GM12878 (cell line): ENCODE measurements at regions not wholly inside any gene's neighbourhood (a gene's known extent, or its start where the extent isn't known, plus 50 kb on each side); places are given as distances from the start of the nearest gene placed in this dataset. TPM values are rescaled to one million over a fixed set of nuclear protein-coding genes. Genes with fewer than 3 reads are reported as not detected.

Experiments
- ATAC-seq: fragments of 200-7000 bp; cut with Tn5 transposase; 3 replicates; pipeline ENCODE4 v1.9.1; 2020; ENCODE audit warnings: mild to moderate bottlenecking, moderate library complexity
- BruUV-seq: library from RNA; stranded (reverse); fragments of 400-500 nt; replicated peaks from 2 replicates; lab custom pipeline; 2021; lab: Mats Ljungman, UMichigan
- CTCF ChIA-PET: fragments of 300-600 bp; sonication (Branson Sonifier 250); formaldehyde crosslinking; extraction: SDS; loops from one replicate; lab custom pipeline; 2021; ENCODE audit warnings: inconsistent platforms; lab: Yijun Ruan, JAX
- POLR2A ChIA-PET: fragments of 350-600 bp; formaldehyde crosslinking; extraction: SDS; loops from one replicate; lab custom pipeline; 2021; ENCODE audit warnings: inconsistent platforms; lab: Charles Lee
- RAD21 ChIA-PET: fragments of 300-600 bp; sonication (Branson Sonifier 250); formaldehyde crosslinking; loops from one replicate; lab custom pipeline; 2023; ENCODE audit warnings: antibody characterized with exemption; ENCODE audit not compliant: unreplicated experiment; lab: Charles Lee
- SMC1A ChIA-PET: fragments of 300-600 bp; sonication (Branson Sonifier 250); formaldehyde crosslinking; loops from one replicate; lab custom pipeline; 2023; ENCODE audit not compliant: unreplicated experiment, uncharacterized antibody; lab: Charles Lee
- DNase-seq: peaks from one replicate; pipeline ENCODE4 v3.0.0-alpha.2; 2011; ENCODE audit warnings: low read depth, low spot score
- FAIRE-seq: peaks from 3 replicates; lab custom pipeline; 2011; peaks lifted over from hg19 to GRCh38; lab: Jason Lieb, UNC
- H2AFZ ChIP-seq: 2 replicates; pipeline ENCODE4 v1.6.0; 2011; ENCODE audit warnings: low read depth, low read length, control low read depth; ENCODE audit not compliant: control insufficient read depth
- H3K27ac ChIP-seq: 2 replicates; pipeline ENCODE4 v1.5.1; 2011; ENCODE audit warnings: control low read depth; ENCODE audit not compliant: control insufficient read depth, insufficient read depth
- H3K27me3 ChIP-seq, 2 experiments: replicated peaks in 1 of 2; 2 replicates each; pipeline versions ENCODE4 v1.6.0 to v1.6.1; 2011; ENCODE audit warnings: low read length in 1 of 2; ENCODE audit not compliant: control insufficient read depth in 2 of 2, insufficient read depth in 2 of 2
- H3K36me3 ChIP-seq, 2 experiments: 2 replicates each; pipeline ENCODE4 v1.5.1; 2011; ENCODE audit warnings: low read length in 1 of 2; ENCODE audit not compliant: control insufficient read depth in 2 of 2, insufficient read depth in 2 of 2
- H3K4me1 ChIP-seq: 2 replicates; pipeline ENCODE4 v1.6.1; 2011; ENCODE audit warnings: mild to moderate bottlenecking, low read length, moderate library complexity, mixed read lengths; ENCODE audit not compliant: control insufficient read depth, insufficient read depth
- H3K4me2 ChIP-seq: 2 replicates; pipeline ENCODE4 v1.6.0; 2011; ENCODE audit warnings: control low read depth; ENCODE audit not compliant: control insufficient read depth, insufficient read depth
- H3K4me3 ChIP-seq: fragments of 200-600 bp; sonication (generic); 2 replicates; pipeline ENCODE4 v1.5.1; 2016
- H3K79me2 ChIP-seq: 2 replicates; pipeline ENCODE4 v1.6.0; 2011; ENCODE audit warnings: low read length; ENCODE audit not compliant: control insufficient read depth, insufficient read depth
- H3K9ac ChIP-seq: 2 replicates; pipeline ENCODE4 v1.8.0; 2011; ENCODE audit warnings: low read length, control low read depth, mixed read lengths; ENCODE audit not compliant: control insufficient read depth, insufficient read depth
- H3K9me3 ChIP-seq: replicated peaks from 3 replicates; pipeline ENCODE4 v1.5.1; 2011; ENCODE audit warnings: mild to moderate bottlenecking, low read length; ENCODE audit not compliant: control insufficient read depth, insufficient read depth
- H4K20me1 ChIP-seq: 2 replicates; pipeline ENCODE4 v1.6.0; 2011; ENCODE audit not compliant: control insufficient read depth, insufficient read depth
- CBX3 ChIP-seq: fragments of 200-600 bp; sonication (generic); IDR thresholded peaks from 2 replicates; pipeline ENCODE4 v1.6.1; 2016; ENCODE audit warnings: low read depth, borderline replicate concordance
- EP300 ChIP-seq, 2 experiments: fragments of 150-350 bp in 1 of 2; IDR thresholded peaks; 2 replicates each; pipeline ENCODE4 v1.6.1; 2011 to 2012; ENCODE audit warnings: low read depth in 2 of 2, low read length in 2 of 2, borderline replicate concordance in 1 of 2, improper control_type of control experiment in 1 of 2, inconsistent platforms in 1 of 2; ENCODE audit not compliant: control insufficient read depth in 1 of 2
- ETV6 ChIP-seq, 2 experiments: fragments of 450-650 bp in 1 of 2; IDR thresholded peaks in 1 of 2; conservative IDR thresholded peaks in 1 of 2; 2 replicates each; pipeline ENCODE4 v1.6.1; 2014; ENCODE audit warnings: antibody characterized with exemption in 1 of 2, borderline replicate concordance in 1 of 2, low read depth in 1 of 2, mild to moderate bottlenecking in 1 of 2, moderate library complexity in 1 of 2
- JUNB ChIP-seq: IDR thresholded peaks from 2 replicates; pipeline ENCODE4 v1.6.1; 2016; ENCODE audit warnings: antibody characterized with exemption, mild to moderate bottlenecking
- NBN ChIP-seq: fragments of 450-650 bp; IDR thresholded peaks from 2 replicates; pipeline ENCODE4 v1.6.1; 2016
- TCF12 ChIP-seq: IDR thresholded peaks from 2 replicates; pipeline ENCODE4 v1.6.1; 2011; ENCODE audit warnings: low read depth, mild to moderate bottlenecking, low read length
- ZNF622 ChIP-seq: fragments of 450-650 bp; IDR thresholded peaks from 2 replicates; pipeline ENCODE4 v1.6.1; 2017; ENCODE audit warnings: mild to moderate bottlenecking, inconsistent platforms
- WGBS: methylation state at CpG from one replicate; pipeline ENCODE4 v1.1.6; 2016; ENCODE audit warnings: low lambda C conversion rate; ENCODE audit not compliant: insufficient replicate concordance, insufficient coverage; ENCODE audit errors: missing lambda C conversion rate; 5-methylcytosine and 5-hydroxymethylcytosine counted together
- in situ Hi-C: fragments of 300-500 bp; cut with MboI; formaldehyde crosslinking; loops from 9 replicates; pipeline ENCODE4 v1.14.3; 2018; ENCODE audit warnings: mixed read lengths
- intact Hi-C: fragments of 100-400 bp; cut with micrococcal nuclease; formaldehyde crosslinking; loops from one replicate; pipeline ENCODE4 v1.14.2; 2022; ENCODE audit not compliant: unreplicated experiment
- small RNA-seq: library from RNA; depleted of rRNA; stranded (forward); fragments of <200 nt; gene quantifications from one replicate; pipeline ENCODE3, GENCODE V24; 2014

DNA sequence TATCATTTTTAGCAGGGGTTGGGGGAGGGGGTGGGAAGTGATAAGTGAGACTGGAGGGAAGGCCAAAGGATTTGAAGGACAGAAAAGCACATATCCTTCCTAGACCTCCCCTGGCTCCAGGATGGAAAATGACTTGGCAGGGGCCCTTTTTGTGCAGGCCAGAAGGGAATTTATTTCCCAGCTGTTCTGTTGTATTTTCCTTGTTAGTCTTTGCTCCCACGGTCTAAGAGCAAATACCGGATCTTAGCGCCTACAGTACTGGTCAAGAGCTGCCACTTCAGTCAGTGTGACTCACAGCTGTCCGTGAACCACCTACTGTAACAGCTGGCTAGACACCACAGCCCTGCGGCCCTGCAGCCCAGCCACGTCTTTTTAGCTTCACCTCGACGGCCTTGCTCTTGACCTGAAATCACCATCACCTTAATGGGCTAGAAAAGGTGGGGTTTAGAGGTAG is 51.0 kb upstream of the ERRFI1 start:
- SMC1A ChIA-PET, result no interaction called here
- POLR2A ChIA-PET, result interaction anchor here (1.1 kb wide), 1 partner anchor 8 kb away, joined by 3 read pairs; no protein-coding TSS in a partner anchor
- intact Hi-C loops, result no loop called here
- Histone ChIP-seq H3K4me2 (no peak overlapping the region), H3K9me3 (no peaks in the 10 kb centered on the region)
- no TSS peak for BruUV-seq
- peak; percentile 21; the same call in 1 of the 2 replicates for TF ChIP-seq TCF12
- TF ChIP-seq ZNF622, result no peak
- TF ChIP-seq, all 136 proteins: peak for 1
- CTCF ChIA-PET, result no interaction called here
- H3K4me3 ChIP-seq, result no peak overlapping the region
- H3K27me3 ChIP-seq, result no peaks in the 10 kb centered on the region
- in situ Hi-C loops, result no loop called here
- H3K9ac ChIP-seq, result no peak overlapping the region
- H2AFZ ChIP-seq, result no peak overlapping the region
- WGBS, result 60% methylated on average over 8 of the region's 8 CpGs
- no peaks in the 10 kb centered on the region for H3K4me1 ChIP-seq
- no peaks in the 10 kb centered on the region for H3K36me3 ChIP-seq
- no peak for FAIRE-seq
- RAD21 ChIA-PET, result no interaction called here
- no peaks in the 10 kb centered on the region for H3K79me2 ChIP-seq
- H3K27ac ChIP-seq, result no peak overlapping the region
- peak; percentile 49; the same call in 2 of the 3 replicates for ATAC-seq
- DNase-seq, result no peak
- no peaks in the 10 kb centered on the region for H4K20me1 ChIP-seq

DNA sequence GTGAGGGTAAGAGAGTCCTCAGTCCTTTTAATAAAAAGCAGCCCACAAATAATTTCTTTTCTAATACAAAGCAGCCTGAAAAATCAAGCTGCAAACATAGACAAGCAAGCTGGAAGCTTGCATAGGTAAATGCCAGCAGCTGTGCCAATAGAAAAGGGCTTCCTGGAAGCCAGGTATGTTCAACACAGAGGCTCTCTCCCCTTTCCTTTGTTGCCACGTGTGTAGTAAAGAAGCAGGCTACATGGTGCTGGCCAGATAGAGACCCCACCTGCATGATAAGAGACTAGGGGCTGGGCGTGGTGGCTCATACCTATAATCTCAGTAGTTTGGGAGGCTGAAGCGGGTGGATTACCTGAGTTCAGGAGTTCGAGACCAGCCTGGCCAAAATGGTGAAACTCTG is 50.1 kb upstream of the ERRFI1 start:
- H3K79me2 ChIP-seq, result no peaks in the 10 kb centered on the region
- no peaks in the 10 kb centered on the region for H4K20me1 ChIP-seq
- no peak overlapping the region for H3K4me2 ChIP-seq
- ATAC-seq (no peak), DNase-seq (no peak), FAIRE-seq (no peak)
- H3K27me3 ChIP-seq, result no peaks in the 10 kb centered on the region
- H3K27ac ChIP-seq, result no peak overlapping the region
- RAD21 ChIA-PET, result no interaction called here
- SMC1A ChIA-PET, result no interaction called here
- no peaks in the 10 kb centered on the region for H3K4me1 ChIP-seq
- 0% methylated on average over 4 of the region's 4 CpGs for WGBS
- no peak overlapping the region for H3K4me3 ChIP-seq
- intact Hi-C loops, result no loop called here
- no peaks in the 10 kb centered on the region for H3K36me3 ChIP-seq
- in situ Hi-C loops, result no loop called here
- CTCF ChIA-PET, result no interaction called here
- BruUV-seq, result no TSS peak
- H2AFZ ChIP-seq, result no peak overlapping the region
- TF ChIP-seq EP300 (IDR thresholded peaks at IDR 0.05; ENCODE audit: borderline replicate concordance in 1 of 2, control insufficient read depth in 1 of 2, low read depth in 2 of 2, low read length in 2 of 2), result no peak
- no peak for TF ChIP-seq JUNB
- TF ChIP-seq NBN, result no peak
- TF ChIP-seq CBX3, result no peak
- TF ChIP-seq ETV6 (conservative IDR thresholded peaks at IDR 0.05 in 1 of 2, IDR thresholded peaks at IDR 0.05 in 1 of 2; ENCODE audit: borderline replicate concordance in 1 of 2, low read depth in 1 of 2), result no peak
- TF ChIP-seq, all 136 proteins: peak for 0
- H3K9me3 ChIP-seq, result no peaks in the 10 kb centered on the region
- no peak overlapping the region for H3K9ac ChIP-seq
- POLR2A ChIA-PET, result interaction anchor here (1.1 kb wide), 1 partner anchor 9 kb away, joined by 3 read pairs; no protein-coding TSS in a partner anchor

Small RNAs in the stretch of these regions (small RNA-seq; reads per million reads assigned to genes)
- not detected for gene RNU1-7P
